ENCODE measurements at regions not wholly inside any gene's neighbourhood (a gene's known extent, or its start where the extent isn't known, plus 50 kb on each side); places are given as distances from the start of the nearest gene placed in this dataset.

DNA sequence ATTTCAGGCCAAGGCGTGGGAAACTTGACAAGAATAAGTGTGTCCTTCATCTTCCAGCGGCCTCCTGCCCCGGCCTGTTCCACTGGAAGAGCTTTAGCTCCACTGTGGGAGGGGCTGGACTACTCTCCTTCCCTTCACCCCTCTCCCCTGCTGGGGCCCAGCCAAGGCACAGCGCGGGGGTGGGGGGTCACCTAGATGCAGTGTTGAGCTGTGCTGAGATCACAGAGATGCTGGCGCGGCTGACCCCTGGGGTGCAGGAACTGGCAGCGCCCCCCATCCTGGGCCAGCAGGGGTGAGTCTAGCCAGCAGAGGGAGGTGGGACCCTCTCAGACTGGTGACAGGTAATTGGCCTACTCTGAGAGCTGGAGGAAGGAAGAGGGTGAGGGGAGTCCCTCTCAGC, 111.8 kb upstream of the LHX1 start (continued):
- TF ChIP-seq, protein P1, sequence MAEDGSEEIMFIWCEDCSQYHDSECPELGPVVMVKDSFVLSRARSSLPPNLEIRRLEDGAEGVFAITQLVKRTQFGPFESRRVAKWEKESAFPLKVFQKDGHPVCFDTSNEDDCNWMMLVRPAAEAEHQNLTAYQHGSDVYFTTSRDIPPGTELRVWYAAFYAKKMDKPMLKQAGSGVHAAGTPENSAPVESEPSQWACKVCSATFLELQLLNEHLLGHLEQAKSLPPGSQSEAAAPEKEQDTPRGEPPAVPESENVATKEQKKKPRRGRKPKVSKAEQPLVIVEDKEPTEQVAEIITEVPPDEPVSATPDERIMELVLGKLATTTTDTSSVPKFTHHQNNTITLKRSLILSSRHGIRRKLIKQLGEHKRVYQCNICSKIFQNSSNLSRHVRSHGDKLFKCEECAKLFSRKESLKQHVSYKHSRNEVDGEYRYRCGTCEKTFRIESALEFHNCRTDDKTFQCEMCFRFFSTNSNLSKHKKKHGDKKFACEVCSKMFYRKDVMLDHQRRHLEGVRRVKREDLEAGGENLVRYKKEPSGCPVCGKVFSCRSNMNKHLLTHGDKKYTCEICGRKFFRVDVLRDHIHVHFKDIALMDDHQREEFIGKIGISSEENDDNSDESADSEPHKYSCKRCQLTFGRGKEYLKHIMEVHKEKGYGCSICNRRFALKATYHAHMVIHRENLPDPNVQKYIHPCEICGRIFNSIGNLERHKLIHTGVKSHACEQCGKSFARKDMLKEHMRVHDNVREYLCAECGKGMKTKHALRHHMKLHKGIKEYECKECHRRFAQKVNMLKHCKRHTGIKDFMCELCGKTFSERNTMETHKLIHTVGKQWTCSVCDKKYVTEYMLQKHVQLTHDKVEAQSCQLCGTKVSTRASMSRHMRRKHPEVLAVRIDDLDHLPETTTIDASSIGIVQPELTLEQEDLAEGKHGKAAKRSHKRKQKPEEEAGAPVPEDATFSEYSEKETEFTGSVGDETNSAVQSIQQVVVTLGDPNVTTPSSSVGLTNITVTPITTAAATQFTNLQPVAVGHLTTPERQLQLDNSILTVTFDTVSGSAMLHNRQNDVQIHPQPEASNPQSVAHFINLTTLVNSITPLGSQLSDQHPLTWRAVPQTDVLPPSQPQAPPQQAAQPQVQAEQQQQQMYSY (CRISPR knock-in tag; IDR thresholded peaks at IDR 0.05) = no peak
- TF ChIP-seq, protein P2, sequence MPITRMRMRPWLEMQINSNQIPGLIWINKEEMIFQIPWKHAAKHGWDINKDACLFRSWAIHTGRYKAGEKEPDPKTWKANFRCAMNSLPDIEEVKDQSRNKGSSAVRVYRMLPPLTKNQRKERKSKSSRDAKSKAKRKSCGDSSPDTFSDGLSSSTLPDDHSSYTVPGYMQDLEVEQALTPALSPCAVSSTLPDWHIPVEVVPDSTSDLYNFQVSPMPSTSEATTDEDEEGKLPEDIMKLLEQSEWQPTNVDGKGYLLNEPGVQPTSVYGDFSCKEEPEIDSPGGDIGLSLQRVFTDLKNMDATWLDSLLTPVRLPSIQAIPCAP (CRISPR knock-in tag; IDR thresholded peaks at IDR 0.05) = no peak
- TF ChIP-seq, protein P3, sequence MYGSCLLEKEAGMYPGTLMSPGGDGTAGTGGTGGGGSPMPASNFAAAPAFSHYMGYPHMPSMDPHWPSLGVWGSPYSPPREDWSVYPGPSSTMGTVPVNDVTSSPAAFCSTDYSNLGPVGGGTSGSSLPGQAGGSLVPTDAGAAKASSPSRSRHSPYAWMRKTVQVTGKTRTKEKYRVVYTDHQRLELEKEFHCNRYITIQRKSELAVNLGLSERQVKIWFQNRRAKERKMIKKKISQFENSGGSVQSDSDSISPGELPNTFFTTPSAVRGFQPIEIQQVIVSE (CRISPR knock-in tag; IDR thresholded peaks at IDR 0.05; ENCODE audit: borderline replicate concordance) = no peak
- TF ChIP-seq, protein P4, sequence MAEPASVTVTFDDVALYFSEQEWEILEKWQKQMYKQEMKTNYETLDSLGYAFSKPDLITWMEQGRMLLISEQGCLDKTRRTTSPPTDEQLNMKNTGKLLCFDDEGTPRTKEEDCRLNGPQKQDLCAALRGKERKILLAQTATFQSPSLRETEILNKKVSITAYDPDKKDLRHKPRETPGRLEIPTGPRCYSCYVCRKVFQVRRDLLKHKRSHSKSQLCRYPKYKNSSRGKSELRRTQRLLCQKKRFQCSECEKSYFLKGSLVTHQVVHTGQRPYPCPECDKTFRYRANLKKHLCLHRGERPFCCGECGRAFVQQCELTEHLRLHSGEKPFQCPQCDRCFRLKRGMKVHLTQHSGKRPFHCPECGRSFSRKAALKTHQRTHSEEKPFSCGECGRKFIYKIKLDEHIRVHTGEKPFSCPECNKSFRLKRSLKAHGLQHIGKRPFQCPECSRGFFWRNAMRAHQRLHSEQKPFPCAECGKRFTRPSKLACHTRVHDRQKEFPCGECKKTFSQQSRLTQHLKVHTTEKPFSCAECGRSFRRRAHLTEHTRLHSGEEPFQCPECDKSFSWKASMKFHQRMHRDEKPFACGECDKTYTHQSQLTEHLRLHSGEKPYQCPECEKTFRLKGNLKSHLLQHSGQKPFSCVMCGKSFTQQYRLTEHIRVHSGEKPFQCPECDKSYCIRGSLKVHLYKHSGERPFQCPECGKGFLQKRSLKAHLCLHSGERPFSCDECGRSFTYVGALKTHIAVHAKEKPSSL (CRISPR knock-in tag; conservative IDR thresholded peaks at IDR 0.05) = no peak
- TF ChIP-seq NR2C2 (CRISPR knock-in tag; IDR thresholded peaks at IDR 0.05) = no peak
- TF ChIP-seq, protein P5, sequence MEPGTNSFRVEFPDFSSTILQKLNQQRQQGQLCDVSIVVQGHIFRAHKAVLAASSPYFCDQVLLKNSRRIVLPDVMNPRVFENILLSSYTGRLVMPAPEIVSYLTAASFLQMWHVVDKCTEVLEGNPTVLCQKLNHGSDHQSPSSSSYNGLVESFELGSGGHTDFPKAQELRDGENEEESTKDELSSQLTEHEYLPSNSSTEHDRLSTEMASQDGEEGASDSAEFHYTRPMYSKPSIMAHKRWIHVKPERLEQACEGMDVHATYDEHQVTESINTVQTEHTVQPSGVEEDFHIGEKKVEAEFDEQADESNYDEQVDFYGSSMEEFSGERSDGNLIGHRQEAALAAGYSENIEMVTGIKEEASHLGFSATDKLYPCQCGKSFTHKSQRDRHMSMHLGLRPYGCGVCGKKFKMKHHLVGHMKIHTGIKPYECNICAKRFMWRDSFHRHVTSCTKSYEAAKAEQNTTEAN (CRISPR knock-in tag; IDR thresholded peaks at IDR 0.05) = no peak

DNA sequence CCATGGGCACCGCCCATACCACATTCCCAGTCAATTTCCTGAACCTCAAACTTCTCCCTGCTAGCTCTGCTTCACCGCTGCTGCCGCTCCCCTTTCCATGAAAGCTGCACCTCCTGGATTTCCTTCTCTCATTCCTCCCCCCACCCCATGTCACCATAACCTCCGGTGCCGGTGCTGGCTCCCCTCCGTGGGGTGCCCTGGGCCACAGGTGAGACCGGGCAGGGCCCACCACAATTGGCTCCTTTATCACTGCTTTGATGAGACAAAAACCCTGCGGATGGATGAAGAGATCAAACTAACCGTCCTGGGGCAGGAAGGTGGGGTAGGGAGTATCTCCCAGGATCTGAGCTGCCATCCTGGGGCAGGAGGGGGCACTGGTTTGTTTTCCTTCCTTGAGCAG, 111.3 kb upstream of the LHX1 start:
- H3K36me3 Mint-ChIP-seq = no peaks in the 10 kb centered on the region
- H3K27me3 Mint-ChIP-seq (ENCODE audit: low read depth) = no peaks in the 10 kb centered on the region
- no peaks in the 10 kb centered on the region for H3K9me3 Mint-ChIP-seq
- H3K4me1 Mint-ChIP-seq = peaks cover 47% of the 10 kb centered on the region
- H3K27ac Mint-ChIP-seq = no peak overlapping the region
- ChIA-PET CTCF (interaction anchor here (1.1 to 1.4 kb wide), 3 partner anchors 12 to 123 kb away, joined by 3 read pairs; partner anchors contain the start of gene AATF), POLR2A (interaction anchor here (1.2 kb wide), 1 partner anchor 18 kb away, joined by 4 read pairs; no protein-coding TSS in a partner anchor)
- no peak overlapping the region for H3K4me3 Mint-ChIP-seq
- no peak for DNase-seq (ENCODE audit: low spot score)
- no peak for ATAC-seq
- TF ChIP-seq, protein P6, sequence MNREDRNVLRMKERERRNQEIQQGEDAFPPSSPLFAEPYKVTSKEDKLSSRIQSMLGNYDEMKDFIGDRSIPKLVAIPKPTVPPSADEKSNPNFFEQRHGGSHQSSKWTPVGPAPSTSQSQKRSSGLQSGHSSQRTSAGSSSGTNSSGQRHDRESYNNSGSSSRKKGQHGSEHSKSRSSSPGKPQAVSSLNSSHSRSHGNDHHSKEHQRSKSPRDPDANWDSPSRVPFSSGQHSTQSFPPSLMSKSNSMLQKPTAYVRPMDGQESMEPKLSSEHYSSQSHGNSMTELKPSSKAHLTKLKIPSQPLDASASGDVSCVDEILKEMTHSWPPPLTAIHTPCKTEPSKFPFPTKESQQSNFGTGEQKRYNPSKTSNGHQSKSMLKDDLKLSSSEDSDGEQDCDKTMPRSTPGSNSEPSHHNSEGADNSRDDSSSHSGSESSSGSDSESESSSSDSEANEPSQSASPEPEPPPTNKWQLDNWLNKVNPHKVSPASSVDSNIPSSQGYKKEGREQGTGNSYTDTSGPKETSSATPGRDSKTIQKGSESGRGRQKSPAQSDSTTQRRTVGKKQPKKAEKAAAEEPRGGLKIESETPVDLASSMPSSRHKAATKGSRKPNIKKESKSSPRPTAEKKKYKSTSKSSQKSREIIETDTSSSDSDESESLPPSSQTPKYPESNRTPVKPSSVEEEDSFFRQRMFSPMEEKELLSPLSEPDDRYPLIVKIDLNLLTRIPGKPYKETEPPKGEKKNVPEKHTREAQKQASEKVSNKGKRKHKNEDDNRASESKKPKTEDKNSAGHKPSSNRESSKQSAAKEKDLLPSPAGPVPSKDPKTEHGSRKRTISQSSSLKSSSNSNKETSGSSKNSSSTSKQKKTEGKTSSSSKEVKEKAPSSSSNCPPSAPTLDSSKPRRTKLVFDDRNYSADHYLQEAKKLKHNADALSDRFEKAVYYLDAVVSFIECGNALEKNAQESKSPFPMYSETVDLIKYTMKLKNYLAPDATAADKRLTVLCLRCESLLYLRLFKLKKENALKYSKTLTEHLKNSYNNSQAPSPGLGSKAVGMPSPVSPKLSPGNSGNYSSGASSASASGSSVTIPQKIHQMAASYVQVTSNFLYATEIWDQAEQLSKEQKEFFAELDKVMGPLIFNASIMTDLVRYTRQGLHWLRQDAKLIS (CRISPR knock-in tag; IDR thresholded peaks at IDR 0.05; ENCODE audit: borderline replicate concordance) = no peak
- TF ChIP-seq IRF2 (CRISPR knock-in tag; IDR thresholded peaks at IDR 0.05; ENCODE audit: borderline replicate concordance, low read depth) (no peak), CBFB (CRISPR knock-in tag; IDR thresholded peaks at IDR 0.05; ENCODE audit: low read depth) (no peak), SMAD4 (CRISPR knock-in tag; IDR thresholded peaks at IDR 0.05) (no peak), ZNF423 (CRISPR knock-in tag; IDR thresholded peaks at IDR 0.05) (no peak), NFYB (CRISPR knock-in tag; conservative IDR thresholded peaks at IDR 0.05; ENCODE audit: low read depth) (no peak), ZNF396 (CRISPR knock-in tag; IDR thresholded peaks at IDR 0.05; ENCODE audit: borderline replicate concordance) (no peak), ESRRA (CRISPR knock-in tag; IDR thresholded peaks at IDR 0.05; ENCODE audit: borderline replicate concordance) (no peak), SP1 (CRISPR knock-in tag; conservative IDR thresholded peaks at IDR 0.05) (no peak)
- TF ChIP-seq, protein P7, sequence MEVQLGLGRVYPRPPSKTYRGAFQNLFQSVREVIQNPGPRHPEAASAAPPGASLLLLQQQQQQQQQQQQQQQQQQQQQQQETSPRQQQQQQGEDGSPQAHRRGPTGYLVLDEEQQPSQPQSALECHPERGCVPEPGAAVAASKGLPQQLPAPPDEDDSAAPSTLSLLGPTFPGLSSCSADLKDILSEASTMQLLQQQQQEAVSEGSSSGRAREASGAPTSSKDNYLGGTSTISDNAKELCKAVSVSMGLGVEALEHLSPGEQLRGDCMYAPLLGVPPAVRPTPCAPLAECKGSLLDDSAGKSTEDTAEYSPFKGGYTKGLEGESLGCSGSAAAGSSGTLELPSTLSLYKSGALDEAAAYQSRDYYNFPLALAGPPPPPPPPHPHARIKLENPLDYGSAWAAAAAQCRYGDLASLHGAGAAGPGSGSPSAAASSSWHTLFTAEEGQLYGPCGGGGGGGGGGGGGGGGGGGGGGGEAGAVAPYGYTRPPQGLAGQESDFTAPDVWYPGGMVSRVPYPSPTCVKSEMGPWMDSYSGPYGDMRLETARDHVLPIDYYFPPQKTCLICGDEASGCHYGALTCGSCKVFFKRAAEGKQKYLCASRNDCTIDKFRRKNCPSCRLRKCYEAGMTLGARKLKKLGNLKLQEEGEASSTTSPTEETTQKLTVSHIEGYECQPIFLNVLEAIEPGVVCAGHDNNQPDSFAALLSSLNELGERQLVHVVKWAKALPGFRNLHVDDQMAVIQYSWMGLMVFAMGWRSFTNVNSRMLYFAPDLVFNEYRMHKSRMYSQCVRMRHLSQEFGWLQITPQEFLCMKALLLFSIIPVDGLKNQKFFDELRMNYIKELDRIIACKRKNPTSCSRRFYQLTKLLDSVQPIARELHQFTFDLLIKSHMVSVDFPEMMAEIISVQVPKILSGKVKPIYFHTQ (CRISPR knock-in tag; IDR thresholded peaks at IDR 0.05) = no peak
- TF ChIP-seq, protein P8, sequence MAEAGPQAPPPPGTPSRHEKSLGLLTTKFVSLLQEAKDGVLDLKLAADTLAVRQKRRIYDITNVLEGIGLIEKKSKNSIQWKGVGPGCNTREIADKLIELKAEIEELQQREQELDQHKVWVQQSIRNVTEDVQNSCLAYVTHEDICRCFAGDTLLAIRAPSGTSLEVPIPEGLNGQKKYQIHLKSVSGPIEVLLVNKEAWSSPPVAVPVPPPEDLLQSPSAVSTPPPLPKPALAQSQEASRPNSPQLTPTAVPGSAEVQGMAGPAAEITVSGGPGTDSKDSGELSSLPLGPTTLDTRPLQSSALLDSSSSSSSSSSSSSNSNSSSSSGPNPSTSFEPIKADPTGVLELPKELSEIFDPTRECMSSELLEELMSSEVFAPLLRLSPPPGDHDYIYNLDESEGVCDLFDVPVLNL (CRISPR knock-in tag; IDR thresholded peaks at IDR 0.05; ENCODE audit: borderline replicate concordance, low read depth) = no peak
- TF ChIP-seq, protein P3 (CRISPR knock-in tag; IDR thresholded peaks at IDR 0.05; ENCODE audit: borderline replicate concordance) = no peak

All from WTC11 (cell line).